CD4-positive, alpha-beta T cell (primary cell): ENCODE measurements at regions not wholly inside any gene's neighbourhood (a gene's known extent, or its start where the extent isn't known, plus 50 kb on each side); places are given as distances from the start of the nearest gene placed in this dataset.

ENCODE experiments used
- ATAC-seq: fragments of 200-7000 bp; cut with Tn5 transposase; one replicate; pipeline ENCODE4 v1.10.0; 2022; ENCODE audit warnings: mild to moderate bottlenecking; ENCODE audit not compliant: poor library complexity
- CTCF ChIA-PET: fragments of 350-600 bp; sonication (Branson Sonifier 250); formaldehyde crosslinking; loops from one replicate; lab custom pipeline; 2021; ENCODE audit warnings: antibody characterized with exemption, inconsistent platforms; lab: Charles Lee
- POLR2A ChIA-PET: fragments of 350-600 bp; sonication (Branson Sonifier 250); formaldehyde crosslinking; loops from one replicate; lab custom pipeline; 2021; ENCODE audit warnings: antibody characterized with exemption, inconsistent platforms; lab: Charles Lee
- DNase-seq, 14 experiments: peaks; one replicate each; pipeline ENCODE4 v3.0.0-alpha.2; 2013 to 2020; ENCODE audit warnings: mixed read lengths in 2 of 14
- H3K27ac ChIP-seq, 2 donors: one replicate each; pipeline versions ENCODE4 v1.5.1 to v1.7.0; 2013; ENCODE audit warnings: low read length in 2 of 2, low read depth in 1 of 2, mild to moderate bottlenecking in 1 of 2
- H3K27me3 ChIP-seq, 2 experiments: 1 replicate in 1 of 2; 2 replicates in 1 of 2; pipeline versions ENCODE4 v1.6.1 to v1.7.0; 2013; ENCODE audit warnings: low read length in 2 of 2, control low read depth in 1 of 2, mild to moderate bottlenecking in 1 of 2, moderate library complexity in 1 of 2; ENCODE audit not compliant: insufficient read depth in 2 of 2, control insufficient read depth in 1 of 2
- H3K36me3 ChIP-seq: one replicate; pipeline ENCODE4 v1.6.1; 2013; ENCODE audit warnings: low read length, control low read depth; ENCODE audit not compliant: insufficient read depth
- H3K4me1 ChIP-seq: one replicate; pipeline ENCODE4 v1.6.1; 2013; ENCODE audit warnings: low read length, control low read depth; ENCODE audit not compliant: insufficient read depth
- H3K4me3 ChIP-seq: one replicate; pipeline ENCODE4 v1.5.1; 2013; ENCODE audit warnings: mild to moderate bottlenecking, low read length, moderate library complexity
- H3K9me3 ChIP-seq, 2 experiments: 1 replicate in 1 of 2; 2 replicates in 1 of 2; pipeline versions ENCODE4 v1.6.1 to v1.7.0; 2013; ENCODE audit warnings: low read length in 2 of 2, mild to moderate bottlenecking in 2 of 2, control low read depth in 1 of 2, moderate library complexity in 1 of 2; ENCODE audit not compliant: control insufficient read depth in 1 of 2, insufficient read depth in 1 of 2
- H3K27ac Mint-ChIP-seq: one replicate; pipeline ENCODE4 v1.8.0; 2020; ENCODE audit warnings: mixed read lengths
- H3K27me3 Mint-ChIP-seq: one replicate; pipeline ENCODE4 v1.8.0; 2021; ENCODE audit warnings: mixed read lengths
- H3K36me3 Mint-ChIP-seq: one replicate; pipeline ENCODE4 v1.8.0; 2021; ENCODE audit warnings: low read depth, mixed read lengths
- H3K4me1 Mint-ChIP-seq: one replicate; pipeline ENCODE4 v1.8.0; 2021; ENCODE audit warnings: low read depth, mixed read lengths
- H3K4me3 Mint-ChIP-seq: one replicate; pipeline ENCODE4 v1.8.0; 2020; ENCODE audit warnings: mild to moderate bottlenecking, mixed read lengths
- H3K9me3 Mint-ChIP-seq: one replicate; pipeline ENCODE4 v1.8.0; 2020; ENCODE audit warnings: mixed read lengths
- CTCF ChIP-seq: fragments of 200-600 bp; IDR thresholded peaks from one replicate; pipeline ENCODE4 v1.8.0; 2022; ENCODE audit warnings: antibody characterized with exemption, mild to moderate bottlenecking
- intact Hi-C, 2 experiments: fragments of 100-400 bp; cut with DNase I in 1 of 2; cut with micrococcal nuclease in 1 of 2; formaldehyde crosslinking; loops; one replicate each; pipeline versions ENCODE4 v1.15.1 to v1.9.0; 2023 to 2025; cut with DNase I, micrococcal nuclease

- CTCF ChIA-PET, result no interaction called here
- peaks cover 12% of the 10 kb centered on the region for H3K4me1 ChIP-seq
- Mint-ChIP-seq H3K4me1 (peaks cover 27% of the 10 kb centered on the region), H3K4me3 (peak overlapping the region; percentile 68), H3K27me3 (peaks cover 70% of the 10 kb centered on the region), H3K9me3 (no peaks in the 10 kb centered on the region), H3K27ac (no peak overlapping the region), H3K36me3 (no peaks in the 10 kb centered on the region)
- intact Hi-C loops, result no loop called here
- TF ChIP-seq CTCF, result no peak
- peaks cover 29 to 47% of the 10 kb centered on the region in 2 experiments for H3K27me3 ChIP-seq
- no peak overlapping the region for H3K27ac ChIP-seq
- no peak overlapping the region for H3K4me3 ChIP-seq
- ATAC-seq (no peak), DNase-seq (no peak)
- H3K9me3 ChIP-seq, result peaks cover 0 to 4% of the 10 kb centered on the region in 2 experiments
- POLR2A ChIA-PET, result no interaction called here
- no peaks in the 10 kb centered on the region for H3K36me3 ChIP-seq
These were observed 203.0 kb downstream of the ABHD5 start for GRCh38 chr3:43893727-43894126.

DNA sequence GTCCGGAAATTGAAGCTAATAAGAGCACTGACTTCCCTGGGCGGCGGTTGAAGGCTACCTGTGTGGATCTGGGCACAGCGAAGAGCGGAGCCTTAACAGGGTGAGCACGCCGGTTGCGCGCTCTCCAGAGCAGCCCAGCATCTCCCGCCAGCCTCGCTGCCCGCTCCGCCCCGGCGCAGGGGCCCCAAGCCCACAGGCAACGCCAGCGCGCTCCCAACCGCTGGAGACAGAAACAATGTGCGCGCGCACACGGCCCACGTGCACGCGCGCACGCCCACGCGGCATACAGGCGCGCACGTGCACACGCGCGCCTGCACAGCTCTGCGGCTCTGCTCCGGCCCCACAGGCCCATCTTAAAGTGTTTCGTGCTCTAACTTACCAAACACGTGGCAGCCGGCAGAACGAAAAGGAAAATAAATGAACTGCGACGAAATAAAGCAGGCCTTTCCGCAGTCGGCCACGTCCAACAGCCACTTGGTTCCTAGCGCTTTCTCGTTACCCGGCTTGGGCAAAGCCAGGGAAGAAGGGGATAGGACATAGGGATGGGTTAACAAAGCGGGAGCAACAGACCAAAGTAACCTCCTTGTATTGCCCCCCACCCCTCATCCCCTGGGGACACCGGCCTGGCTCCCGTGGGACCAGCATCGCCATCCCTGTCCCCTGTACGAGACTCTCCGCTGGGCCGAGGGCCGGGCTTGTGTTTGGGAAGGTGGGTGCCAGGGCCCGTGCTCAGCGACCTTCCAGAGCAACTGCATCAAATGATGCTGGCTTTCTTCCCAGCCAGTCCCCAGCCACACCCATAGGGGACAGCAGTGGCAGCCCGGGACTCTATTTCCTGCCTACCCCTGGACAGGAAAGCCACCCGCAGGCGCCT, 203.7 kb downstream of the ABHD5 start:
- H3K36me3 ChIP-seq, result no peaks in the 10 kb centered on the region
- H3K9me3 ChIP-seq, result peaks cover 0 to 4% of the 10 kb centered on the region in 2 experiments
- DNase-seq (peak in 2 of 14 experiments; percentile 24 to 25), ATAC-seq (no peak)
- Mint-ChIP-seq H3K27me3 (peaks cover 73% of the 10 kb centered on the region), H3K36me3 (no peaks in the 10 kb centered on the region), H3K4me3 (peak overlapping the region; percentile 62), H3K27ac (no peak overlapping the region), H3K4me1 (peaks cover 27% of the 10 kb centered on the region), H3K9me3 (no peaks in the 10 kb centered on the region)
- H3K4me3 ChIP-seq, result peak overlapping the region; percentile 21
- H3K4me1 ChIP-seq, result peaks cover 12% of the 10 kb centered on the region
- POLR2A ChIA-PET, result no interaction called here
- CTCF ChIA-PET, result no interaction called here
- intact Hi-C loops, result no loop called here
- H3K27ac ChIP-seq, result no peak overlapping the region
- peaks cover 29 to 50% of the 10 kb centered on the region in 2 experiments for H3K27me3 ChIP-seq
- TF ChIP-seq CTCF, result no peak

DNA sequence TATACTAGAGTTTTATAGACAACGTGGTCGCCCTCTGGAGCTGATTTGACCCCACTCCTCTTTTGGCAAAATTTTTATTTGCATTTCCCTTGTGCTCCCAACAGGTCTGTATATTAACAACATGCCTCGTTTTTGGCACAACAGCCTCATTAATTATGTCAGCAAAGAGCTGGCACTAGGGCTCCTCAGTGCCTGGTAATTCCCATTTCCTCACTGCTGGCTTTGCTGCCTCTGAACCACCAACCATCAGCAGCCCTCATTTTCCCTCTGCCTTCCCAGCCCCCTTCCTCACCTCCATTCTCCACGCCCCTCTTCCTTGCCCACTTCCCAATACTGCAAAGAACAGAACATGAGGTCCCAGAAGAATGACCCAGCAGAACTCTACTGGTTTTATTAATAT, 204.8 kb downstream of the ABHD5 start:
- ATAC-seq (no peak), DNase-seq (no peak)
- TF ChIP-seq CTCF, result no peak
- H3K4me3 Mint-ChIP-seq, result no peak overlapping the region
- H3K9me3 Mint-ChIP-seq, result no peaks in the 10 kb centered on the region
- Histone ChIP-seq H3K9me3 (peaks cover 0 to 6% of the 10 kb centered on the region in 2 experiments), H3K27ac (no peak overlapping the region), H3K36me3 (no peaks in the 10 kb centered on the region), H3K4me3 (no peak overlapping the region), H3K27me3 (peaks cover 29 to 51% of the 10 kb centered on the region in 2 experiments), H3K4me1 (peaks cover 12% of the 10 kb centered on the region)
- peaks cover 27% of the 10 kb centered on the region for H3K4me1 Mint-ChIP-seq
- no peaks in the 10 kb centered on the region for H3K36me3 Mint-ChIP-seq
- H3K27me3 Mint-ChIP-seq, result peaks cover 75% of the 10 kb centered on the region
- POLR2A ChIA-PET, result no interaction called here
- intact Hi-C loops, result no loop called here
- CTCF ChIA-PET, result no interaction called here
- H3K27ac Mint-ChIP-seq, result no peak overlapping the region
